Mammary epithelial cell (primary cell): ENCODE measurements at regions not wholly inside any gene's neighbourhood (a gene's known extent, or its start where the extent isn't known, plus 50 kb on each side); places are given as distances from the start of the nearest gene placed in this dataset.

Source experiments
- CTCF ChIP-seq, 2 donors: IDR thresholded peaks in 1 of 2; conservative IDR thresholded peaks in 1 of 2; 2 replicates each; pipeline ENCODE4 v1.5.1; 2011 to 2012; ENCODE audit warnings: inconsistent platforms in 2 of 2, low read length in 2 of 2, mild to moderate bottlenecking in 2 of 2, control low read depth in 1 of 2, low read depth in 1 of 2; ENCODE audit not compliant: insufficient read depth in 1 of 2; ENCODE audit errors: extremely low read depth in 1 of 2
- EZH2 ChIP-seq: IDR thresholded peaks from 2 replicates; pipeline ENCODE4 v1.6.1; 2012; ENCODE audit warnings: low read length, inconsistent platforms, borderline replicate concordance

- TF ChIP-seq CTCF (conservative IDR thresholded peaks at IDR 0.05 in 1 of 2, IDR thresholded peaks at IDR 0.05 in 1 of 2; ENCODE audit: extremely low read depth in 1 of 2, insufficient read depth in 1 of 2, low read depth in 1 of 2, low read length in 2 of 2) (no peak), EZH2 (no peak)
Measured at GRCh38 chr12:24066865-24067264, 117.4 kb upstream of the SOX5 start.
